ENCODE measurements at regions not wholly inside any gene's neighbourhood (a gene's known extent, or its start where the extent isn't known, plus 50 kb on each side); places are given as distances from the start of the nearest gene placed in this dataset.

GRCh38 chr5:110053824-110054223 lies 364.1 kb downstream of the MAN2A1 start:
- POLR2A ChIA-PET = no interaction called here
- CTCF ChIA-PET = no interaction called here
- dilution Hi-C loops (cut with MboI; ENCODE audit: extremely low pct_ligation_motif_present, low sequenced_read_pairs) (no loop called here), intact Hi-C loops (cut with micrococcal nuclease) (no loop called here)
- Histone ChIP-seq H3K9me3 (replicated peaks; ENCODE audit: control insufficient read depth, insufficient read depth, low read length) (no peaks in the 10 kb centered on the region), H3K4me2 (ENCODE audit: insufficient read depth, low read length) (no peak overlapping the region), H3K79me2 (ENCODE audit: control insufficient read depth, insufficient read depth, low read length) (no peaks in the 10 kb centered on the region), H3K27ac (ENCODE audit: insufficient read depth, low read depth, low read length) (no peak overlapping the region), H3K4me3 (replicated peaks in 1 of 3; ENCODE audit: insufficient read depth in 1 of 3, low read depth in 1 of 3, low read length in 3 of 3) (no peak overlapping the region), H3K27me3 (ENCODE audit: control insufficient read depth in 2 of 2, insufficient read depth in 2 of 2, low read length in 2 of 2) (no peaks in the 10 kb centered on the region), H2AFZ (ENCODE audit: low read depth, low read length) (no peak overlapping the region), H3K9me1 (replicated peaks; ENCODE audit: control insufficient read depth, extremely low read depth, insufficient read depth, low read length) (no peaks in the 10 kb centered on the region), H3K9ac (replicated peaks; ENCODE audit: extremely low read depth, insufficient read depth, low read length) (no peak overlapping the region), H4K20me1 (replicated peaks; ENCODE audit: control insufficient read depth, extremely low read depth, insufficient read depth, low read length) (no peaks in the 10 kb centered on the region), H3K36me3 (ENCODE audit: control insufficient read depth in 2 of 2, extremely low read depth in 1 of 2, insufficient read depth in 2 of 2, low read length in 2 of 2) (no peaks in the 10 kb centered on the region), H3K4me1 (ENCODE audit: control insufficient read depth, extremely low read depth, insufficient read depth, low read length) (no peaks in the 10 kb centered on the region)
- DNase-seq (ENCODE audit: low read depth, low spot score) (no peak), FAIRE-seq (no peak)
- TF ChIP-seq POLR2AphosphoS5 (IDR thresholded peaks at IDR 0.05; ENCODE audit: insufficient read depth, low read depth, low read length) (no peak), JUN (IDR thresholded peaks at IDR 0.05; ENCODE audit: borderline replicate concordance, insufficient read depth, insufficient read length, low read depth) (no peak), POLR2A (IDR thresholded peaks at IDR 0.05; ENCODE audit: low read depth, low read length) (no peak), CTCF (IDR thresholded peaks at IDR 0.05; ENCODE audit: extremely low read depth in 1 of 2, insufficient read depth in 1 of 2, low read depth in 1 of 2, low read length in 2 of 2) (no peak), GATA2 (IDR thresholded peaks at IDR 0.05; ENCODE audit: insufficient read depth, insufficient read length, low read depth, low read length) (no peak), FOS (IDR thresholded peaks at IDR 0.05; ENCODE audit: borderline replicate concordance, insufficient read depth, low read length) (no peak), MAX (IDR thresholded peaks at IDR 0.05; ENCODE audit: insufficient read depth, insufficient read length) (no peak), MYC (IDR thresholded peaks at IDR 0.05; ENCODE audit: low read depth, low read length) (no peak)
- no TSS peak for BruUV-seq (replicated peaks)

All from endothelial cell of umbilical vein (primary cell).